Neural cell (in vitro differentiated cells): ENCODE measurements at regions not wholly inside any gene's neighbourhood (a gene's known extent, or its start where the extent isn't known, plus 50 kb on each side); places are given as distances from the start of the nearest gene placed in this dataset.

Experiments used
- H2AFZ ChIP-seq: fragments of 200-600, 300-800 bp; sonication (generic), shearing (Covaris generic); 2 replicates; pipeline ENCODE4 v1.6.0; 2014; ENCODE audit warnings: low read depth, mild to moderate bottlenecking, antibody characterized with exemption, low read length, moderate library complexity
- H3F3A ChIP-seq: fragments of 200-600 bp; shearing (Covaris generic); 2 replicates; pipeline ENCODE4 v1.6.1; 2016; ENCODE audit warnings: mild to moderate bottlenecking, moderate library complexity, mixed read lengths, antibody characterized with exemption, low read length; ENCODE audit not compliant: insufficient read depth, poor library complexity, severe bottlenecking
- H3K27ac ChIP-seq: fragments of 200-600, 300-800 bp; sonication (generic), shearing (Covaris generic); 2 replicates; pipeline ENCODE4 v1.5.1; 2014; ENCODE audit warnings: mild to moderate bottlenecking, low read length, moderate library complexity
- H3K27me3 ChIP-seq: fragments of 300-800, 200-600 bp; sonication (generic), shearing (Covaris generic); 2 replicates; pipeline ENCODE4 v1.6.0; 2014; ENCODE audit warnings: mild to moderate bottlenecking, low read depth, low read length, moderate library complexity; ENCODE audit not compliant: insufficient read depth
- H3K36me3 ChIP-seq: fragments of 300-800, 200-600 bp; sonication (generic), shearing (Covaris generic); 2 replicates; pipeline ENCODE4 v1.5.1; 2014; ENCODE audit warnings: mild to moderate bottlenecking, antibody characterized with exemption, low read length, moderate library complexity; ENCODE audit not compliant: insufficient read depth
- H3K4me2 ChIP-seq: fragments of 300-800, 200-600 bp; sonication (generic), shearing (Covaris generic); 2 replicates; pipeline ENCODE4 v1.6.0; 2014; ENCODE audit warnings: mild to moderate bottlenecking, low read length
- H3K4me3 ChIP-seq: fragments of 300-800, 200-600 bp; sonication (generic), shearing (Covaris generic); 2 replicates; pipeline ENCODE4 v1.5.1; 2014; ENCODE audit warnings: mild to moderate bottlenecking, low read length, moderate library complexity
- H3K79me2 ChIP-seq: fragments of 200-600 bp; shearing (Covaris generic); replicated peaks from 2 replicates; pipeline ENCODE4 v1.6.0; 2014; ENCODE audit warnings: mild to moderate bottlenecking, low read length, moderate library complexity; ENCODE audit not compliant: insufficient read depth
- H3K9ac ChIP-seq: fragments of 300-800, 200-600 bp; sonication (generic), shearing (Covaris generic); 2 replicates; pipeline ENCODE4 v1.6.1; 2016; ENCODE audit warnings: mild to moderate bottlenecking, low read length, mixed read lengths
- H3K9me2 ChIP-seq: fragments of 200-600 bp; shearing (Covaris generic); 2 replicates; pipeline ENCODE4 v1.6.1; 2016; ENCODE audit warnings: mild to moderate bottlenecking, low read length, mixed read lengths; ENCODE audit not compliant: insufficient read depth
- H3K9me3 ChIP-seq: fragments of 200-600, 300-800 bp; sonication (generic), shearing (Covaris generic); 2 replicates; pipeline ENCODE4 v1.6.1; 2016; ENCODE audit warnings: mild to moderate bottlenecking, mixed run types, low read length, moderate library complexity, mixed read lengths
- H4K20me1 ChIP-seq: fragments of 200-600 bp; shearing (Covaris generic); 2 replicates; pipeline ENCODE4 v1.6.1; 2016; ENCODE audit warnings: mild to moderate bottlenecking, mixed run types; ENCODE audit not compliant: insufficient read depth
- EP300 ChIP-seq: fragments of 450-650 bp; conservative IDR thresholded peaks from 2 replicates; pipeline ENCODE4 v1.6.1; 2014; ENCODE audit warnings: antibody characterized with exemption, mild to moderate bottlenecking, moderate library complexity; ENCODE audit not compliant: poor library complexity, severe bottlenecking
- EZH2 ChIP-seq: fragments of 200-600, 300-800 bp; shearing (Covaris generic), sonication (generic); IDR thresholded peaks from 2 replicates; pipeline ENCODE4 v1.6.1; 2014; ENCODE audit warnings: antibody characterized with exemption, low read length, borderline replicate concordance, mild to moderate bottlenecking; ENCODE audit not compliant: insufficient read depth, poor library complexity, severe bottlenecking
- MXI1 ChIP-seq: fragments of 450-650 bp; conservative IDR thresholded peaks from 2 replicates; pipeline ENCODE4 v1.6.1; 2014; ENCODE audit warnings: antibody characterized with exemption, mild to moderate bottlenecking; ENCODE audit not compliant: poor library complexity, severe bottlenecking
- POLR2AphosphoS5 ChIP-seq: IDR thresholded peaks from 2 replicates; pipeline ENCODE4 v1.6.1; 2012
- RAD21 ChIP-seq: fragments of 450-650 bp; conservative IDR thresholded peaks from 2 replicates; pipeline ENCODE4 v1.6.1; 2014; ENCODE audit warnings: antibody characterized with exemption, mild to moderate bottlenecking, moderate library complexity
- SMC3 ChIP-seq: fragments of 450-650 bp; conservative IDR thresholded peaks from 2 replicates; pipeline ENCODE4 v1.6.1; 2014; ENCODE audit warnings: antibody characterized with exemption, mild to moderate bottlenecking, moderate library complexity; ENCODE audit not compliant: poor library complexity
- TAF1 ChIP-seq: IDR thresholded peaks from 2 replicates; pipeline ENCODE4 v1.6.1; 2012; ENCODE audit warnings: low read depth
- TF ChIP-seq, protein P1 (sequence below): IDR thresholded peaks from 2 replicates; pipeline ENCODE4 v1.6.1; 2012; ENCODE audit warnings: borderline replicate concordance
- TF ChIP-seq, protein P2 (sequence below): fragments of 450-650 bp; IDR thresholded peaks from 2 replicates; pipeline ENCODE4 v1.5.1; 2014; ENCODE audit warnings: antibody characterized with exemption, mild to moderate bottlenecking, moderate library complexity; ENCODE audit not compliant: poor library complexity, severe bottlenecking

DNA sequence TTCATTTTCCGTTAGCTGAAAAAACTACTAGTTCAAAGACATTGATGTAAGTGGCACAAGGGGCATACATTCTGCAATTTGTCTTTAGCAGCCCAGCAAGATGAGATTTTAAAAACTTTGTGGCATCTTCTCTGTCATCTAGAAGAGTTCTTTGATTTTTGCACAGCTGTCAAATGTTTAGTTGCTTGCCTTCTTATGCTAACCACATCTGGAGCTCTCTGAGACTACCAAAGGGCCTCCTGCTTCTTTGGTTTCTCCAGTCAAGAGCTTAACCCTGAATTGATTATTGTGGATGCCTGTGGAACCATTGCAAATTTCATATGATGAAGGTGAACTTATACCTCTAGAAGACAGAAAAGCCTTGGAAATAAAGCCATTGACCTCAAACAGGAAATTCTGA is 468.7 kb upstream of the RGMA start:
- Histone ChIP-seq H3K9ac (no peak overlapping the region), H3K79me2 (no peaks in the 10 kb centered on the region), H3K9me3 (no peaks in the 10 kb centered on the region), H3K4me2 (no peak overlapping the region), H3K9me2 (no peaks in the 10 kb centered on the region), H3K36me3 (no peaks in the 10 kb centered on the region), H3K27me3 (no peaks in the 10 kb centered on the region), H3F3A (no peaks in the 10 kb centered on the region), H3K4me3 (no peak overlapping the region), H3K27ac (no peak overlapping the region), H2AFZ (no peak overlapping the region), H4K20me1 (no peaks in the 10 kb centered on the region)
- no peak for TF ChIP-seq RAD21
- TF ChIP-seq TAF1 = no peak
- TF ChIP-seq, protein P1, sequence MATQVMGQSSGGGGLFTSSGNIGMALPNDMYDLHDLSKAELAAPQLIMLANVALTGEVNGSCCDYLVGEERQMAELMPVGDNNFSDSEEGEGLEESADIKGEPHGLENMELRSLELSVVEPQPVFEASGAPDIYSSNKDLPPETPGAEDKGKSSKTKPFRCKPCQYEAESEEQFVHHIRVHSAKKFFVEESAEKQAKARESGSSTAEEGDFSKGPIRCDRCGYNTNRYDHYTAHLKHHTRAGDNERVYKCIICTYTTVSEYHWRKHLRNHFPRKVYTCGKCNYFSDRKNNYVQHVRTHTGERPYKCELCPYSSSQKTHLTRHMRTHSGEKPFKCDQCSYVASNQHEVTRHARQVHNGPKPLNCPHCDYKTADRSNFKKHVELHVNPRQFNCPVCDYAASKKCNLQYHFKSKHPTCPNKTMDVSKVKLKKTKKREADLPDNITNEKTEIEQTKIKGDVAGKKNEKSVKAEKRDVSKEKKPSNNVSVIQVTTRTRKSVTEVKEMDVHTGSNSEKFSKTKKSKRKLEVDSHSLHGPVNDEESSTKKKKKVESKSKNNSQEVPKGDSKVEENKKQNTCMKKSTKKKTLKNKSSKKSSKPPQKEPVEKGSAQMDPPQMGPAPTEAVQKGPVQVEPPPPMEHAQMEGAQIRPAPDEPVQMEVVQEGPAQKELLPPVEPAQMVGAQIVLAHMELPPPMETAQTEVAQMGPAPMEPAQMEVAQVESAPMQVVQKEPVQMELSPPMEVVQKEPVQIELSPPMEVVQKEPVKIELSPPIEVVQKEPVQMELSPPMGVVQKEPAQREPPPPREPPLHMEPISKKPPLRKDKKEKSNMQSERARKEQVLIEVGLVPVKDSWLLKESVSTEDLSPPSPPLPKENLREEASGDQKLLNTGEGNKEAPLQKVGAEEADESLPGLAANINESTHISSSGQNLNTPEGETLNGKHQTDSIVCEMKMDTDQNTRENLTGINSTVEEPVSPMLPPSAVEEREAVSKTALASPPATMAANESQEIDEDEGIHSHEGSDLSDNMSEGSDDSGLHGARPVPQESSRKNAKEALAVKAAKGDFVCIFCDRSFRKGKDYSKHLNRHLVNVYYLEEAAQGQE = no peak
- TF ChIP-seq EP300 = no peak
- TF ChIP-seq EZH2 = no peak

DNA sequence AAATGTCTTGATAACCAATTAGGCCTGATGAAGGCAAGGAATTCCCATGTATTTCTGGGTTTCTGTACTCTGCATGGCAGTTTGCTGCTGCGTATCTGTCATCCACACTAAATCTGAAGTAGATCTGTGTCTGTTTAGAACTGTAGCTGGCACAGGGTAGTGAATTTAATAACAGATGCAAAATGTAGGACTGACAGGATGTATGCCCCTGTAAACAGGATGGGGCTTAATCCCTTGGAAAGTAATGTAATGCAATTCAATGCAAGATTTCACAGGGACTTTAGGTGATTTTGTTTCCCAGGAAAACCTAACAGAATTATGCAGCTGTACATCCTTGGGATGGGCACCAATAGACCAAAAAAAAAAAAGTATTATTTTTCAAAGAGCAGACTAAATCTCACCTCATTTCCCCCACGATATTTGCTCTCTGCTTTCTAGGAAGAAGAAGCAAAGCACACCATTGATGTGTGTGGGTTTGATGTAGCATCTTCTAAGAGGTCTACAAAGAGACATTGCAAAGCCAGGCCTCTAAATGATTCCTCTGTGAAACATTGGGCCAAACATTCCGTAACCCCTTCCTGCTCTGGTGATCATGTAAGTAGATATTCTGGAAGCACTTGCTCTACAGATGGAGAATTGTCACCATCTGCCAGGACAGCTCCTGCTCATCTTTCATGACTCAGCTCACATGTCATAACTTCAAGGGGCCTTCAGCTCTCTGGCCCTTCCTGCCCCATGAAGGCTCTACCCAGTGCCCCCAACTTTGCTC is 464.3 kb upstream of the RGMA start:
- H2AFZ ChIP-seq = no peak overlapping the region
- no peak for TF ChIP-seq POLR2AphosphoS5

DNA sequence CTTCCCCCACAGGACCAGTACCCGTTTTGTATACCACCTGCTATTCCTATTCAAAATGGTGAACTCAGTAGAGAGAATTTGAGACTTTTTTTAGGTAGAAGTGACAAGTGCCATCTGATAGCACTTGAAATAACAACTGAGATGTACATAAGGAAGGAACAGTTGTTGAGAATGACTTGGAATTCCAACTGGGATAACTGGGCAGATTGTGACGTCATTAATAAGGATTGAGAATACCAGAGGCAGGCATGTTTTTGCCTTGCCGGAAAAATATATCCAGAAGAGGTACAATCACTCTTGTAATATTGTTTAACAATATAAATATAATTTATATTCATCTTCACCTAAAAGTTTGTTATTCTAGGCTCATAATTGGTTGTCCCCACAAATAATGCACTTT is 454.1 kb upstream of the RGMA start:
- Histone ChIP-seq H3K9me2 (no peaks in the 10 kb centered on the region), H3K4me3 (no peak overlapping the region), H3K27ac (no peak overlapping the region), H3K9me3 (no peaks in the 10 kb centered on the region), H3K4me2 (no peak overlapping the region), H3K36me3 (no peaks in the 10 kb centered on the region), H3K27me3 (no peaks in the 10 kb centered on the region), H2AFZ (no peak overlapping the region), H3F3A (no peaks in the 10 kb centered on the region), H4K20me1 (no peaks in the 10 kb centered on the region), H3K79me2 (no peaks in the 10 kb centered on the region), H3K9ac (no peak overlapping the region)
- TF ChIP-seq RAD21 (no peak), EZH2 (no peak), POLR2AphosphoS5 (no peak), TAF1 (no peak), EP300 (no peak), MXI1 (no peak), SMC3 (no peak)
- TF ChIP-seq, protein P2, sequence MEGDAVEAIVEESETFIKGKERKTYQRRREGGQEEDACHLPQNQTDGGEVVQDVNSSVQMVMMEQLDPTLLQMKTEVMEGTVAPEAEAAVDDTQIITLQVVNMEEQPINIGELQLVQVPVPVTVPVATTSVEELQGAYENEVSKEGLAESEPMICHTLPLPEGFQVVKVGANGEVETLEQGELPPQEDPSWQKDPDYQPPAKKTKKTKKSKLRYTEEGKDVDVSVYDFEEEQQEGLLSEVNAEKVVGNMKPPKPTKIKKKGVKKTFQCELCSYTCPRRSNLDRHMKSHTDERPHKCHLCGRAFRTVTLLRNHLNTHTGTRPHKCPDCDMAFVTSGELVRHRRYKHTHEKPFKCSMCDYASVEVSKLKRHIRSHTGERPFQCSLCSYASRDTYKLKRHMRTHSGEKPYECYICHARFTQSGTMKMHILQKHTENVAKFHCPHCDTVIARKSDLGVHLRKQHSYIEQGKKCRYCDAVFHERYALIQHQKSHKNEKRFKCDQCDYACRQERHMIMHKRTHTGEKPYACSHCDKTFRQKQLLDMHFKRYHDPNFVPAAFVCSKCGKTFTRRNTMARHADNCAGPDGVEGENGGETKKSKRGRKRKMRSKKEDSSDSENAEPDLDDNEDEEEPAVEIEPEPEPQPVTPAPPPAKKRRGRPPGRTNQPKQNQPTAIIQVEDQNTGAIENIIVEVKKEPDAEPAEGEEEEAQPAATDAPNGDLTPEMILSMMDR = no peak
- TF ChIP-seq, protein P1 = no peak

More for the DNA sequence above, 464.3 kb upstream of the RGMA start:
- Histone ChIP-seq H3K36me3 (no peaks in the 10 kb centered on the region), H3K4me3 (no peak overlapping the region), H3K4me2 (no peak overlapping the region), H3K27ac (no peak overlapping the region), H3K9me3 (no peaks in the 10 kb centered on the region), H3K27me3 (no peaks in the 10 kb centered on the region), H3K9ac (no peak overlapping the region), H3K79me2 (no peaks in the 10 kb centered on the region), H3F3A (no peaks in the 10 kb centered on the region), H3K9me2 (no peaks in the 10 kb centered on the region), H4K20me1 (no peaks in the 10 kb centered on the region)
